Hepatocyte (in vitro differentiated cells): ENCODE measurements at regions not wholly inside any gene's neighbourhood (a gene's known extent, or its start where the extent isn't known, plus 50 kb on each side); places are given as distances from the start of the nearest gene placed in this dataset.

Experiments
- CTCF ChIP-seq: fragments of 200-600 bp; sonication (generic); IDR thresholded peaks from 2 replicates; pipeline ENCODE4 v1.5.1; 2016; ENCODE audit warnings: antibody characterized with exemption, mild to moderate bottlenecking; ENCODE audit not compliant: poor library complexity
- EZH2 ChIP-seq: fragments of 200-600 bp; sonication (generic); IDR thresholded peaks from 2 replicates; pipeline ENCODE4 v1.6.1; 2016; ENCODE audit warnings: antibody characterized with exemption, mild to moderate bottlenecking, borderline replicate concordance

DNA sequence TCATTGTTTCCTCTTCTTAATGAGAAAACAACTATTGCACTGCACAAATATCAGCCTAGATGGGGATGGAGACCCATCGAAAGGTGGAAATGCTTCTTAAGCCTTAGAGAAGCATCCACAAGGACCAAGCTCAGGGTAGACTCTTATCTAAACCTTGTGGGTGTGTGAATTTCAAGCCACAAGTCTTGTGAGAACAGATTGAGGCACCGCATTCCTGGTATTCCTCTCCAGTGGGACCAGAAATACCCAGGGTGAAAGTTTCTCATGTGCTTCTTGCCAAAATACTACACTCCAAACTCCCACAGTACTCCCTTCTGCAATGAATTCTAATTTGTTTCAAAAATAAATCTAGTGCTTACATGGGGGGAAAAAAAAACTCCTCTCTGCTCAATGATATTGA lies 375.6 kb downstream of the PDGFC start:
- TF ChIP-seq CTCF (no peak), EZH2 (no peak)
